ENCODE measurements at regions not wholly inside any gene's neighbourhood (a gene's known extent, or its start where the extent isn't known, plus 50 kb on each side); places are given as distances from the start of the nearest gene placed in this dataset.
"Not testable (repeated sequence)": the region's sequence is repeated elsewhere in the genome, so short reads cannot be mapped to it uniquely, and the experiment has no call there.

GRCh38 chr20:55417836-55418235 is 587.5 kb downstream of the CBLN4 start:
- Histone ChIP-seq H3K27me3 (no peaks in the 10 kb centered on the region), H3K27ac (no peak overlapping the region), H3K9me3 (no peaks in the 10 kb centered on the region), H3K4me1 (peaks cover 0 to 9% (median 0%) of the 10 kb centered on the region in 3 donors), H3K4me3 (no peak overlapping the region), H3K36me3 (no peaks in the 10 kb centered on the region)
- TF ChIP-seq POLR2AphosphoS5 (IDR thresholded peaks at IDR 0.05) = no peak
- no peak for TF ChIP-seq CTCF (IDR thresholded peaks at IDR 0.05)
- TF ChIP-seq POLR2A (IDR thresholded peaks at IDR 0.05) = no peak
- TF ChIP-seq EP300 (IDR thresholded peaks at IDR 0.05) = no peak
- WGBS, 2 donors (ENCODE audit: low coverage in 1 of 2) = 4 to 27% methylated on average over 1 of the region's 1 CpG
- ATAC-seq = no peak

GRCh38 chr20:55415567-55416142 is 589.7 kb downstream of the CBLN4 start:
- Histone ChIP-seq H3K9me3 (no peaks in the 10 kb centered on the region), H3K4me1 (peaks cover 0 to 9% (median 0%) of the 10 kb centered on the region in 3 donors), H3K27ac (no peak overlapping the region), H3K4me3 (no peak overlapping the region), H3K27me3 (no peaks in the 10 kb centered on the region), H3K36me3 (no peaks in the 10 kb centered on the region)
- no peak for ATAC-seq
- TF ChIP-seq POLR2AphosphoS5 (IDR thresholded peaks at IDR 0.05) = no peak
- peak in 3 of 4 experiments; percentile 23 to 49 (median 32) for TF ChIP-seq CTCF (IDR thresholded peaks at IDR 0.05)
- no peak for TF ChIP-seq EP300 (IDR thresholded peaks at IDR 0.05)
- TF ChIP-seq POLR2A (IDR thresholded peaks at IDR 0.05) = no peak
- WGBS, 2 donors (ENCODE audit: low coverage in 1 of 2) = 22 to 28% methylated on average over 7 of the region's 7 CpGs

GRCh38 chr20:55412508-55412907 is 592.8 kb downstream of the CBLN4 start:
- not testable (repeated sequence) for ATAC-seq, H3K4me3 ChIP-seq, H3K27ac ChIP-seq, H3K9me3 ChIP-seq, H3K36me3 ChIP-seq, H3K4me1 ChIP-seq, H3K27me3 ChIP-seq
- WGBS, 2 donors (ENCODE audit: low coverage in 1 of 2) = no CpG with 5 or more reads among the region's 1 CpG

GRCh38 chr20:55406891-55407290 is 598.4 kb downstream of the CBLN4 start:
- WGBS, 2 donors (ENCODE audit: low coverage in 1 of 2) = 67 to 75% methylated on average over 2 of the region's 2 CpGs
- Histone ChIP-seq H3K4me3 (no peak overlapping the region), H3K36me3 (no peaks in the 10 kb centered on the region), H3K27me3 (no peaks in the 10 kb centered on the region), H3K4me1 (no peaks in the 10 kb centered on the region), H3K27ac (no peak overlapping the region), H3K9me3 (peaks cover 0 to 13% (median 0%) of the 10 kb centered on the region in 3 donors)
- ATAC-seq = no peak
- TF ChIP-seq POLR2A (IDR thresholded peaks at IDR 0.05) (no peak), POLR2AphosphoS5 (IDR thresholded peaks at IDR 0.05) (no peak), CTCF (IDR thresholded peaks at IDR 0.05) (no peak), EP300 (IDR thresholded peaks at IDR 0.05) (no peak)

- Histone ChIP-seq H3K9me3 (no peaks in the 10 kb centered on the region), H3K27me3 (no peaks in the 10 kb centered on the region), H3K27ac (no peak overlapping the region), H3K4me3 (no peak overlapping the region), H3K36me3 (no peaks in the 10 kb centered on the region), H3K4me1 (no peaks in the 10 kb centered on the region)
- 56 to 82% methylated on average over 2 of the region's 2 CpGs for WGBS, 2 donors (ENCODE audit: low coverage in 1 of 2)
- ATAC-seq = no peak
- TF ChIP-seq POLR2A (IDR thresholded peaks at IDR 0.05) (no peak), CTCF (IDR thresholded peaks at IDR 0.05) (no peak), EP300 (IDR thresholded peaks at IDR 0.05) (no peak), POLR2AphosphoS5 (IDR thresholded peaks at IDR 0.05) (no peak)
Observed at GRCh38 chr20:55394592-55394991, 610.7 kb downstream of the CBLN4 start.
